HepG2 (cell line): ENCODE measurements at regions not wholly inside any gene's neighbourhood (a gene's known extent, or its start where the extent isn't known, plus 50 kb on each side); places are given as distances from the start of the nearest gene placed in this dataset.

Experiments used
- ATAC-seq: fragments of 200-7000 bp; cut with Tn5 transposase; 3 replicates; pipeline ENCODE4 v1.9.1; 2020; ENCODE audit warnings: mild to moderate bottlenecking, moderate library complexity
- BruUV-seq: library from RNA; stranded (reverse); fragments of 400-500 nt; replicated peaks from 2 replicates; lab custom pipeline; 2021; lab: Mats Ljungman, UMichigan
- CTCF ChIA-PET: fragments of 300-600 bp; formaldehyde crosslinking; extraction: SDS; loops from one replicate; lab custom pipeline; 2021; ENCODE audit warnings: low total read pairs, inconsistent platforms, low intra/inter-chr PET ratio; lab: Yijun Ruan, JAX
- POLR2A ChIA-PET: fragments of 350-600 bp; sonication (Branson Sonifier 250); formaldehyde crosslinking; loops from one replicate; lab custom pipeline; 2020; ENCODE audit warnings: antibody characterized with exemption, inconsistent platforms; lab: Yijun Ruan, JAX
- DNase-seq: peaks from one replicate; pipeline ENCODE4 v3.0.0-alpha.2; 2015; ENCODE audit warnings: low spot score
- FAIRE-seq: peaks from 3 replicates; lab custom pipeline; 2011; peaks lifted over from hg19 to GRCh38; lab: Jason Lieb, UNC
- H2AFZ ChIP-seq: one replicate; pipeline ENCODE4 v1.6.1; 2011; ENCODE audit warnings: low read length, inconsistent platforms
- H3K27ac ChIP-seq: fragments of 300-600 bp; 3 replicates; pipeline ENCODE4 v1.8.0; 2011; ENCODE audit warnings: mixed run types, mild to moderate bottlenecking, mixed read lengths, low read length, inconsistent platforms; ENCODE audit not compliant: insufficient read depth; ENCODE audit errors: extremely low read length
- H3K27me3 ChIP-seq, 2 experiments: fragments of 200-600 bp in 1 of 2; 2 replicates in 1 of 2; 3 replicates in 1 of 2; pipeline versions ENCODE4 v1.6.0 to v1.8.0; 2011; ENCODE audit warnings: low read length in 2 of 2, mild to moderate bottlenecking in 2 of 2, moderate library complexity in 2 of 2, inconsistent platforms in 1 of 2; ENCODE audit not compliant: insufficient read depth in 2 of 2, control insufficient read depth in 1 of 2
- H3K36me3 ChIP-seq, 2 experiments: fragments of 200-600 bp in 1 of 2; replicated peaks in 1 of 2; 2 replicates in 1 of 2; 3 replicates in 1 of 2; pipeline versions ENCODE4 v1.5.1 to v1.8.0; 2011; ENCODE audit warnings: low read length in 2 of 2, inconsistent platforms in 1 of 2; ENCODE audit not compliant: insufficient read depth in 2 of 2, control insufficient read depth in 1 of 2
- H3K4me1 ChIP-seq: 2 replicates; pipeline ENCODE4 v1.5.1; 2012; ENCODE audit warnings: low read length, inconsistent platforms; ENCODE audit not compliant: insufficient read depth
- H3K4me2 ChIP-seq: 2 replicates; pipeline ENCODE4 v1.6.0; 2011; ENCODE audit warnings: low read depth, low read length, inconsistent platforms
- H3K4me3 ChIP-seq, 3 experiments: fragments of 200-600 bp in 1 of 3; sonication (generic), shearing (Covaris generic) in 1 of 3; replicated peaks in 1 of 3; 2 replicates each; pipeline ENCODE4 v1.5.1; 2011 to 2016; ENCODE audit warnings: low read length in 3 of 3, inconsistent platforms in 2 of 3, low read depth in 2 of 3, mild to moderate bottlenecking in 2 of 3, control low read depth in 1 of 3, mixed read lengths in 1 of 3; ENCODE audit not compliant: insufficient read depth in 1 of 3
- H3K79me2 ChIP-seq: one replicate; pipeline ENCODE4 v1.6.1; 2011; ENCODE audit warnings: low read length, inconsistent platforms; ENCODE audit not compliant: insufficient read depth
- H3K9ac ChIP-seq: 2 replicates; pipeline ENCODE4 v1.6.0; 2011; ENCODE audit warnings: mild to moderate bottlenecking, low read depth, low read length, inconsistent platforms; ENCODE audit not compliant: insufficient read depth
- H3K9me3 ChIP-seq: 2 replicates; pipeline ENCODE4 v1.5.1; 2012; ENCODE audit warnings: mild to moderate bottlenecking, low read length
- H4K20me1 ChIP-seq: 2 replicates; pipeline ENCODE4 v1.6.0; 2011; ENCODE audit warnings: inconsistent platforms, mild to moderate bottlenecking, low read length, moderate library complexity; ENCODE audit not compliant: insufficient read depth
- ATF5 ChIP-seq: sonication (generic); formaldehyde crosslinking; IDR thresholded peaks from 2 replicates; pipeline ENCODE4 v1.4.0; 2020; ENCODE audit warnings: mild to moderate bottlenecking, low read depth, missing genetic modification reagents
- ETV5 ChIP-seq: IDR thresholded peaks from 2 replicates; pipeline ENCODE4 v1.6.1; 2018; ENCODE audit warnings: missing biosample characterization, missing genetic modification reagents, inconsistent platforms, borderline replicate concordance
- MAFF ChIP-seq: IDR thresholded peaks from 2 replicates; pipeline ENCODE4 v1.6.1; 2011; ENCODE audit warnings: low read depth, low read length, improper control_type of control experiment
- MAFK ChIP-seq, 2 experiments: IDR thresholded peaks in 1 of 2; conservative IDR thresholded peaks in 1 of 2; 2 replicates each; pipeline ENCODE4 v1.6.1; 2011; ENCODE audit warnings: improper control_type of control experiment in 2 of 2, low read length in 2 of 2
- ZFP90 ChIP-seq: sonication (generic); formaldehyde crosslinking; IDR thresholded peaks from 2 replicates; pipeline ENCODE4 v1.8.0; 2022; ENCODE audit warnings: missing genetic modification reagents, mild to moderate bottlenecking, inconsistent platforms, borderline replicate concordance
- WGBS: methylation state at CpG from one replicate; pipeline ENCODE4 v1.1.6; 2017; ENCODE audit warnings: low lambda C conversion rate; 5-methylcytosine and 5-hydroxymethylcytosine counted together
- in situ Hi-C: cut with HindIII; loops from 2 replicates; pipeline ENCODE4 v1.10.0; 2017; ENCODE audit warnings: low pct_unique_long_range_greater_than_20kb; ENCODE audit not compliant: extremely low pct_ligation_motif_present
- intact Hi-C: fragments of 100-400 bp; cut with micrococcal nuclease; formaldehyde crosslinking; loops from one replicate; pipeline ENCODE4 v1.10.0; 2022; ENCODE audit not compliant: unreplicated experiment

DNA sequence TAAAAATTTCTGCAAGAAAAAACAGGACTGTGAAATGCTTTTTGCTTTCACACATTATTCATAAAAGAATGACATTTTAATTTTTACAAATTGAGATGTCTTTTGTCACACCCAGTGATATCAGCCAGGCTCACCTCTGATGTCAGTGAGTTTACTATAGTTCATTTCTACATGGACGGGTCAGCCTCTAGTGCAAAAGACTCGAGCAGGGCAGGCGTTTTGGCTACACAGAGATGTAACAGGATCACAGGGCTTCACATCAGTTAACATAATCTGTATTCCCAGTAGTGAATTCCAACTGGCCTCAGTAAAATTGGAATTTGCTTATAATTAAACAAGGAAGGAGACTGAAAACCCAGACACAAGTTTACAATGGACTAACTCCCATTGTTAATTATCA is 275.6 kb upstream of the ZSWIM2 start:
- Histone ChIP-seq H3K36me3 (no peaks in the 10 kb centered on the region), H3K27me3 (no peaks in the 10 kb centered on the region), H4K20me1 (no peaks in the 10 kb centered on the region), H3K4me3 (no peak overlapping the region), H3K4me1 (no peaks in the 10 kb centered on the region), H3K9ac (no peak overlapping the region), H2AFZ (no peak overlapping the region)
- DNase-seq (no peak), ATAC-seq (no peak)
- in situ Hi-C loops: no loop called here
- CTCF ChIA-PET: no interaction called here
- no TSS peak for BruUV-seq
- TF ChIP-seq ATF5 (CRISPR knock-in tag): no peak
- no peak for TF ChIP-seq ETV5 (CRISPR knock-in tag)
- TF ChIP-seq, all 625 proteins: peak for 0
- FAIRE-seq: no peak
- WGBS: 2% methylated on average over 3 of the region's 3 CpGs
- Histone ChIP-seq H3K9me3 (no peaks in the 10 kb centered on the region), H3K27ac (no peak overlapping the region), H3K79me2 (no peaks in the 10 kb centered on the region), H3K4me2 (no peak overlapping the region)
- intact Hi-C loops: no loop called here
- POLR2A ChIA-PET: no interaction called here

- intact Hi-C loops: no loop called here
- CTCF ChIA-PET: no interaction called here
These were observed 269.5 kb upstream of the ZSWIM2 start for GRCh38 chr2:187118331-187119099.

More at GRCh38 chr2:187118331-187119099, 269.5 kb upstream of the ZSWIM2 start:
- no peak for FAIRE-seq
- Histone ChIP-seq H2AFZ (no peak overlapping the region), H3K36me3 (no peaks in the 10 kb centered on the region), H3K4me2 (no peak overlapping the region), H3K79me2 (no peaks in the 10 kb centered on the region), H3K9me3 (no peaks in the 10 kb centered on the region), H3K9ac (no peak overlapping the region), H3K4me1 (no peaks in the 10 kb centered on the region), H3K27ac (no peak overlapping the region), H4K20me1 (0 out of 2 replicates have a peak, but pooled peaks cover under 1% of the 10 kb centered on the region), H3K4me3 (no peak overlapping the region), H3K27me3 (no peaks in the 10 kb centered on the region)
- ATAC-seq: no peak
- DNase-seq: no peak
- in situ Hi-C loops: no loop called here
- WGBS: 26% methylated on average over 10 of the region's 10 CpGs
- POLR2A ChIA-PET: no interaction called here
- BruUV-seq: no TSS peak
- TF ChIP-seq MAFK (conservative IDR thresholded peaks at IDR 0.05 in 1 of 2, IDR thresholded peaks at IDR 0.05 in 1 of 2; ENCODE audit: low read length in 2 of 2) (peak in 1 of 2 experiments; percentile 58; a peak in 3 of 4 replicates), MAFF (peak; percentile 15; the same call in 1 of the 2 replicates), ZFP90 (CRISPR knock-in tag) (no peak)
